Activated CD8-positive, alpha-beta memory T cell treated with anti-CD3 and anti-CD28 coated beads for 1 hour (primary cell): ENCODE measurements at regions not wholly inside any gene's neighbourhood (a gene's known extent, or its start where the extent isn't known, plus 50 kb on each side); places are given as distances from the start of the nearest gene placed in this dataset.

ENCODE experiments used
- DNase-seq, 2 donors: peaks; one replicate each; pipeline ENCODE4 v3.0.0-alpha.2; 2020; ENCODE audit warnings: low read depth in 1 of 2; ENCODE audit errors: extremely low read depth in 1 of 2

- no peak for DNase-seq
These were observed 489.5 kb upstream of the CITED2 start for GRCh38 chr6:139863964-139864363.

- DNase-seq: no peak
These were observed 488.9 kb upstream of the CITED2 start for GRCh38 chr6:139863346-139863745.

- no peak for DNase-seq
These were observed 487.9 kb upstream of the CITED2 start for GRCh38 chr6:139862311-139862710.

- DNase-seq: no peak
These were observed 485.8 kb upstream of the CITED2 start for GRCh38 chr6:139860203-139860602.

GRCh38 chr6:139858429-139858828 is 484.0 kb upstream of the CITED2 start:
- DNase-seq: no peak

- DNase-seq: no peak
These were observed 482.7 kb upstream of the CITED2 start for GRCh38 chr6:139857143-139857542.

GRCh38 chr6:139856562-139856961 is 482.1 kb upstream of the CITED2 start:
- DNase-seq: no peak

- DNase-seq: no peak
These were observed 481.3 kb upstream of the CITED2 start for GRCh38 chr6:139855671-139856311.

GRCh38 chr6:139853302-139853992 is 479.0 kb upstream of the CITED2 start:
- DNase-seq: no peak

GRCh38 chr6:139852488-139853140 is 478.2 kb upstream of the CITED2 start:
- DNase-seq: no peak

- DNase-seq: no peak
These were observed 477.6 kb upstream of the CITED2 start for GRCh38 chr6:139852067-139852466.

GRCh38 chr6:139851206-139851605 is 476.8 kb upstream of the CITED2 start:
- DNase-seq: no peak

- DNase-seq: no peak
These were observed 476.1 kb upstream of the CITED2 start for GRCh38 chr6:139850512-139850911.

- DNase-seq: no peak
These were observed 473.0 kb upstream of the CITED2 start for GRCh38 chr6:139847457-139847813.

- DNase-seq: no peak
These were observed 472.3 kb upstream of the CITED2 start for GRCh38 chr6:139846538-139847456.

GRCh38 chr6:139844907-139845306 is 470.5 kb upstream of the CITED2 start:
- DNase-seq: no peak

- no peak for DNase-seq
These were observed 467.4 kb upstream of the CITED2 start for GRCh38 chr6:139841794-139842215.

GRCh38 chr6:139839506-139840156 is 465.2 kb upstream of the CITED2 start:
- no peak for DNase-seq

- no peak for DNase-seq
These were observed 459.8 kb upstream of the CITED2 start for GRCh38 chr6:139834232-139834631.

- DNase-seq: no peak
These were observed 459.1 kb upstream of the CITED2 start for GRCh38 chr6:139833592-139833991.
